WTC11 (cell line): ENCODE measurements at regions not wholly inside any gene's neighbourhood (a gene's known extent, or its start where the extent isn't known, plus 50 kb on each side); places are given as distances from the start of the nearest gene placed in this dataset.

Source experiments
- ATAC-seq: fragments of 200-7000 bp; cut with Tn5 transposase; 2 replicates; pipeline ENCODE4 v1.10.0; 2021; ENCODE audit warnings: mild to moderate bottlenecking, moderate library complexity
- CTCF ChIA-PET: fragments of 300-600 bp; sonication (Branson Sonifier 250); formaldehyde crosslinking; loops from one replicate; lab custom pipeline; 2021; ENCODE audit warnings: antibody characterized with exemption; lab: Charles Lee
- POLR2A ChIA-PET: fragments of 350-600 bp; sonication (Branson Sonifier 250); formaldehyde crosslinking; loops from one replicate; lab custom pipeline; 2021; ENCODE audit warnings: antibody characterized with exemption; lab: Charles Lee
- DNase-seq: peaks from one replicate; pipeline ENCODE4 v3.0.0; 2021; ENCODE audit warnings: low spot score
- H3K27ac Mint-ChIP-seq: 2 replicates; pipeline ENCODE4 v1.8.0; 2021; ENCODE audit warnings: mixed read lengths
- H3K27me3 Mint-ChIP-seq: 2 replicates; pipeline ENCODE4 v1.8.0; 2021; ENCODE audit warnings: low read depth, mild to moderate bottlenecking, moderate library complexity, mixed read lengths
- H3K36me3 Mint-ChIP-seq: 2 replicates; pipeline ENCODE4 v1.8.0; 2021; ENCODE audit warnings: mixed read lengths
- H3K4me1 Mint-ChIP-seq: 2 replicates; pipeline ENCODE4 v1.8.0; 2022; ENCODE audit warnings: mixed read lengths
- H3K4me3 Mint-ChIP-seq: 2 replicates; pipeline ENCODE4 v1.8.0; 2021; ENCODE audit warnings: mild to moderate bottlenecking, moderate library complexity, mixed read lengths
- H3K9me3 Mint-ChIP-seq: 2 replicates; pipeline ENCODE4 v1.8.0; 2021; ENCODE audit warnings: mixed read lengths
- ARID4B ChIP-seq: sonication (generic); formaldehyde crosslinking; IDR thresholded peaks from 2 replicates; pipeline ENCODE4 v1.8.0; 2023; ENCODE audit warnings: missing genetic modification reagents, mild to moderate bottlenecking, borderline replicate concordance
- ATF1 ChIP-seq: sonication (generic); formaldehyde crosslinking; IDR thresholded peaks from 2 replicates; pipeline ENCODE4 v1.8.1; 2023; ENCODE audit warnings: mild to moderate bottlenecking, moderate library complexity, missing genetic modification reagents
- GABPB1 ChIP-seq: sonication (generic); formaldehyde crosslinking; IDR thresholded peaks from 2 replicates; pipeline ENCODE4 v1.8.1; 2023; ENCODE audit warnings: mild to moderate bottlenecking, missing genetic modification reagents
- IRF1 ChIP-seq: sonication (generic); formaldehyde crosslinking; IDR thresholded peaks from 2 replicates; pipeline ENCODE4 v1.8.0; 2023; ENCODE audit warnings: missing genetic modification reagents
- IRF2 ChIP-seq: sonication (generic); formaldehyde crosslinking; IDR thresholded peaks from 2 replicates; pipeline ENCODE4 v1.8.0; 2022; ENCODE audit warnings: low read depth, missing genetic modification reagents, borderline replicate concordance
- KAT7 ChIP-seq: sonication (generic); formaldehyde crosslinking; IDR thresholded peaks from 2 replicates; pipeline ENCODE4 v1.8.1; 2023; ENCODE audit warnings: missing genetic modification reagents, mild to moderate bottlenecking, borderline replicate concordance
- NFATC4 ChIP-seq: fragments of 250-450 bp; sonication (Bioruptor Pico); IDR thresholded peaks from 2 replicates; pipeline ENCODE4 v1.9.0; 2021; ENCODE audit warnings: mild to moderate bottlenecking
- PRDM15 ChIP-seq: sonication (generic); formaldehyde crosslinking; IDR thresholded peaks from 2 replicates; pipeline ENCODE4 v1.8.0; 2022; ENCODE audit warnings: missing genetic modification reagents
- RORB ChIP-seq: fragments of 250-450 bp; sonication (Bioruptor Pico); IDR thresholded peaks from 2 replicates; pipeline ENCODE4 v1.9.0; 2021; ENCODE audit warnings: mild to moderate bottlenecking
- SMAD3 ChIP-seq: sonication (generic); formaldehyde crosslinking; IDR thresholded peaks from 2 replicates; pipeline ENCODE4 v1.8.0; 2022; ENCODE audit warnings: missing genetic modification reagents, mild to moderate bottlenecking, borderline replicate concordance
- SP1 ChIP-seq: sonication (generic); formaldehyde crosslinking; conservative IDR thresholded peaks from 2 replicates; pipeline ENCODE4 v1.8.1; 2022; ENCODE audit warnings: missing genetic modification reagents
- TEAD4 ChIP-seq: sonication (generic); formaldehyde crosslinking; IDR thresholded peaks from 2 replicates; pipeline ENCODE4 v1.8.0; 2022; ENCODE audit warnings: mild to moderate bottlenecking, missing genetic modification reagents
- ZMAT4 ChIP-seq: fragments of 250-450 bp; sonication (Bioruptor Pico); IDR thresholded peaks from 2 replicates; pipeline ENCODE4 v1.9.0; 2021; ENCODE audit warnings: mild to moderate bottlenecking
- ZNF263 ChIP-seq: sonication (generic); formaldehyde crosslinking; IDR thresholded peaks from 2 replicates; pipeline ENCODE4 v1.8.1; 2022; ENCODE audit warnings: low read depth, mild to moderate bottlenecking, moderate library complexity, missing genetic modification reagents
- ZNF416 ChIP-seq: fragments of 250-450 bp; sonication (Bioruptor Pico); IDR thresholded peaks from 2 replicates; pipeline ENCODE4 v1.9.0; 2021; ENCODE audit warnings: mild to moderate bottlenecking, inconsistent platforms
- ZNF423 ChIP-seq: fragments of 250-450 bp; sonication (Bioruptor Pico); IDR thresholded peaks from 2 replicates; pipeline ENCODE4 v2.1.2; 2022; ENCODE audit warnings: mild to moderate bottlenecking, moderate library complexity
- TF ChIP-seq, protein P1 (sequence below): fragments of 250-450 bp; sonication (Bioruptor Pico); IDR thresholded peaks from 2 replicates; pipeline ENCODE4 v1.9.0; 2021; ENCODE audit warnings: mild to moderate bottlenecking, borderline replicate concordance
- TF ChIP-seq, protein P2 (sequence below): sonication (generic); formaldehyde crosslinking; IDR thresholded peaks from 2 replicates; pipeline ENCODE4 v1.8.0; 2022; ENCODE audit warnings: mild to moderate bottlenecking, missing genetic modification reagents

- no peaks in the 10 kb centered on the region for H3K36me3 Mint-ChIP-seq
- H3K27ac Mint-ChIP-seq = no peak overlapping the region; the same call in 1 of the 2 replicates
- ATAC-seq = no peak
- DNase-seq = no peak
- no peaks in the 10 kb centered on the region; the same call in 1 of the 2 replicates for H3K27me3 Mint-ChIP-seq
- POLR2A ChIA-PET = no interaction called here
- TF ChIP-seq SP1 (no peak), GABPB1 (CRISPR knock-in tag) (no peak), KAT7 (CRISPR knock-in tag) (no peak), NFATC4 (CRISPR knock-in tag) (no peak), ZNF423 (CRISPR knock-in tag) (no peak), ZNF416 (CRISPR knock-in tag) (no peak)
- H3K9me3 Mint-ChIP-seq = no peaks in the 10 kb centered on the region
- H3K4me3 Mint-ChIP-seq = no peak overlapping the region
- CTCF ChIA-PET = interaction anchor here (1.2 to 1.5 kb wide), 3 partner anchors 9 to 60 kb away, joined by 3 read pairs; no protein-coding TSS in a partner anchor
- H3K4me1 Mint-ChIP-seq = peaks cover 24% of the 10 kb centered on the region
Observed at GRCh38 chr15:77557564-77557963, 75.1 kb downstream of the LINGO1 start.

GRCh38 chr15:77557144-77557543 is 75.6 kb downstream of the LINGO1 start:
- ChIA-PET POLR2A (no interaction called here), CTCF (interaction anchor here (0.6 to 1.4 kb wide), 3 partner anchors 8 to 47 kb away, joined by 3 to 13 read pairs (median 3); no protein-coding TSS in a partner anchor)
- no peaks in the 10 kb centered on the region for H3K9me3 Mint-ChIP-seq
- no peak overlapping the region for H3K4me3 Mint-ChIP-seq
- TF ChIP-seq TEAD4 (no peak), GABPB1 (CRISPR knock-in tag) (no peak), IRF1 (CRISPR knock-in tag) (no peak), ATF1 (CRISPR knock-in tag) (no peak), RORB (CRISPR knock-in tag) (no peak), ARID4B (CRISPR knock-in tag) (no peak), IRF2 (CRISPR knock-in tag) (no peak), PRDM15 (no peak), SMAD3 (no peak), ZNF263 (CRISPR knock-in tag) (no peak), ZMAT4 (CRISPR knock-in tag) (no peak)
- TF ChIP-seq, protein P1, sequence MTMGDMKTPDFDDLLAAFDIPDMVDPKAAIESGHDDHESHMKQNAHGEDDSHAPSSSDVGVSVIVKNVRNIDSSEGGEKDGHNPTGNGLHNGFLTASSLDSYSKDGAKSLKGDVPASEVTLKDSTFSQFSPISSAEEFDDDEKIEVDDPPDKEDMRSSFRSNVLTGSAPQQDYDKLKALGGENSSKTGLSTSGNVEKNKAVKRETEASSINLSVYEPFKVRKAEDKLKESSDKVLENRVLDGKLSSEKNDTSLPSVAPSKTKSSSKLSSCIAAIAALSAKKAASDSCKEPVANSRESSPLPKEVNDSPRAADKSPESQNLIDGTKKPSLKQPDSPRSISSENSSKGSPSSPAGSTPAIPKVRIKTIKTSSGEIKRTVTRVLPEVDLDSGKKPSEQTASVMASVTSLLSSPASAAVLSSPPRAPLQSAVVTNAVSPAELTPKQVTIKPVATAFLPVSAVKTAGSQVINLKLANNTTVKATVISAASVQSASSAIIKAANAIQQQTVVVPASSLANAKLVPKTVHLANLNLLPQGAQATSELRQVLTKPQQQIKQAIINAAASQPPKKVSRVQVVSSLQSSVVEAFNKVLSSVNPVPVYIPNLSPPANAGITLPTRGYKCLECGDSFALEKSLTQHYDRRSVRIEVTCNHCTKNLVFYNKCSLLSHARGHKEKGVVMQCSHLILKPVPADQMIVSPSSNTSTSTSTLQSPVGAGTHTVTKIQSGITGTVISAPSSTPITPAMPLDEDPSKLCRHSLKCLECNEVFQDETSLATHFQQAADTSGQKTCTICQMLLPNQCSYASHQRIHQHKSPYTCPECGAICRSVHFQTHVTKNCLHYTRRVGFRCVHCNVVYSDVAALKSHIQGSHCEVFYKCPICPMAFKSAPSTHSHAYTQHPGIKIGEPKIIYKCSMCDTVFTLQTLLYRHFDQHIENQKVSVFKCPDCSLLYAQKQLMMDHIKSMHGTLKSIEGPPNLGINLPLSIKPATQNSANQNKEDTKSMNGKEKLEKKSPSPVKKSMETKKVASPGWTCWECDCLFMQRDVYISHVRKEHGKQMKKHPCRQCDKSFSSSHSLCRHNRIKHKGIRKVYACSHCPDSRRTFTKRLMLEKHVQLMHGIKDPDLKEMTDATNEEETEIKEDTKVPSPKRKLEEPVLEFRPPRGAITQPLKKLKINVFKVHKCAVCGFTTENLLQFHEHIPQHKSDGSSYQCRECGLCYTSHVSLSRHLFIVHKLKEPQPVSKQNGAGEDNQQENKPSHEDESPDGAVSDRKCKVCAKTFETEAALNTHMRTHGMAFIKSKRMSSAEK = no peak
- TF ChIP-seq, protein P2, sequence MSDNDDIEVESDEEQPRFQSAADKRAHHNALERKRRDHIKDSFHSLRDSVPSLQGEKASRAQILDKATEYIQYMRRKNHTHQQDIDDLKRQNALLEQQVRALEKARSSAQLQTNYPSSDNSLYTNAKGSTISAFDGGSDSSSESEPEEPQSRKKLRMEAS (CRISPR knock-in tag) = no peak
- no peak overlapping the region for H3K27ac Mint-ChIP-seq
- no peak for DNase-seq
- no peaks in the 10 kb centered on the region; the same call in 1 of the 2 replicates for H3K27me3 Mint-ChIP-seq
- peaks cover 24% of the 10 kb centered on the region for H3K4me1 Mint-ChIP-seq
- no peaks in the 10 kb centered on the region for H3K36me3 Mint-ChIP-seq
- peak; percentile 60 for ATAC-seq
